MV-4-11 (cell line): ENCODE measurements at regions not wholly inside any gene's neighbourhood (a gene's known extent, or its start where the extent isn't known, plus 50 kb on each side); places are given as distances from the start of the nearest gene placed in this dataset.
A peak's percentile ranks its signal among the peaks of the same experiment; 100 is the strongest.

Experiments used
- DNase-seq: peaks from one replicate; lab custom pipeline; 2025; lab: John Stamatoyannopoulos, UW

- DNase-seq = no peak
Measured at GRCh38 chr6:82646231-82646615, 282.6 kb downstream of the TPBG start.

- DNase-seq = no peak
Measured at GRCh38 chr6:82651845-82652335, 288.3 kb downstream of the TPBG start.

GRCh38 chr6:82679232-82679631, 315.6 kb downstream of the TPBG start:
- no peak for DNase-seq

- no peak for DNase-seq
Measured at GRCh38 chr6:82680192-82680591, 316.6 kb downstream of the TPBG start.

- no peak for DNase-seq
Measured at GRCh38 chr6:82681119-82681714, 317.6 kb downstream of the TPBG start.

GRCh38 chr6:82686719-82687118, 323.1 kb downstream of the TPBG start:
- DNase-seq = no peak

GRCh38 chr6:82687855-82688254, 324.2 kb downstream of the TPBG start:
- peak; percentile 27 for DNase-seq

GRCh38 chr6:82690283-82690682, 326.7 kb downstream of the TPBG start:
- no peak for DNase-seq

GRCh38 chr6:82691997-82692396, 328.4 kb downstream of the TPBG start:
- DNase-seq = no peak

GRCh38 chr6:82693094-82693493, 329.5 kb downstream of the TPBG start:
- DNase-seq = no peak

- no peak for DNase-seq
Measured at GRCh38 chr6:82701341-82701740, 337.7 kb downstream of the TPBG start.

GRCh38 chr6:82702574-82702973, 339.0 kb downstream of the TPBG start:
- DNase-seq = no peak

- DNase-seq = no peak
Measured at GRCh38 chr6:82703230-82703629, 339.6 kb downstream of the TPBG start.

- no peak for DNase-seq
Measured at GRCh38 chr6:82704045-82704444, 340.4 kb downstream of the TPBG start.

- DNase-seq = no peak
Measured at GRCh38 chr6:82705579-82705978, 342.0 kb downstream of the TPBG start.

- no peak for DNase-seq
Measured at GRCh38 chr6:82711105-82711827, 347.6 kb downstream of the TPBG start.

- DNase-seq = no peak
Measured at GRCh38 chr6:82711971-82712370, 348.4 kb downstream of the TPBG start.

GRCh38 chr6:82712389-82712788, 348.8 kb downstream of the TPBG start:
- no peak for DNase-seq

- DNase-seq = peak; percentile 8
Measured at GRCh38 chr6:82712826-82713225, 349.2 kb downstream of the TPBG start.

- no peak for DNase-seq
Measured at GRCh38 chr6:82720992-82721391, 344.6 kb downstream of the UBE3D start.

GRCh38 chr6:82735790-82736189, 329.9 kb downstream of the UBE3D start:
- DNase-seq = no peak

GRCh38 chr6:82737965-82738364, 327.7 kb downstream of the UBE3D start:
- DNase-seq = no peak

GRCh38 chr6:82738773-82739172, 326.9 kb downstream of the UBE3D start:
- DNase-seq = no peak

- no peak for DNase-seq
Measured at GRCh38 chr6:82739303-82739702, 326.3 kb downstream of the UBE3D start.
